Uterus (tissue), 3 donors: ENCODE measurements at regions not wholly inside any gene's neighbourhood (a gene's known extent, or its start where the extent isn't known, plus 50 kb on each side); places are given as distances from the start of the nearest gene placed in this dataset.

Experiments
- DNase-seq, 2 donors: peaks; one replicate each; pipeline ENCODE4 v3.0.0-alpha.2; 2019 to 2020
- H3K27ac ChIP-seq, 2 donors: fragments of 200-600 bp; sonication (generic); 1 replicate in 1 of 2; 2 replicates in 1 of 2; pipeline ENCODE4 v1.5.1; 2016 to 2018
- H3K27me3 ChIP-seq, 2 donors: fragments of 200-600 bp; sonication (generic); one replicate each; pipeline ENCODE4 v1.5.1; 2018 to 2019; ENCODE audit warnings: control low read depth in 1 of 2
- H3K36me3 ChIP-seq, 2 donors: fragments of 200-600 bp; sonication (generic); one replicate each; pipeline ENCODE4 v1.5.1; 2019; ENCODE audit warnings: control low read depth in 1 of 2
- H3K4me1 ChIP-seq, 2 donors: fragments of 200-600 bp; sonication (generic); one replicate each; pipeline ENCODE4 v1.5.1; 2018 to 2019; ENCODE audit warnings: control low read depth in 1 of 2
- H3K4me3 ChIP-seq, 2 donors: fragments of 200-600 bp; sonication (generic); 1 replicate in 1 of 2; 2 replicates in 1 of 2; pipeline ENCODE4 v1.5.1; 2018 to 2019; ENCODE audit warnings: mild to moderate bottlenecking in 1 of 2
- H3K9me3 ChIP-seq, 2 donors: fragments of 200-600 bp; sonication (generic); one replicate each; pipeline ENCODE4 v1.5.1; 2019; ENCODE audit warnings: control low read depth in 1 of 2
- POLR2A ChIP-seq, 2 donors: fragments of 450-650 bp; IDR thresholded peaks; one replicate each; pipeline ENCODE4 v1.6.1; 2016; ENCODE audit warnings: antibody characterized with exemption in 2 of 2, mild to moderate bottlenecking in 1 of 2, moderate library complexity in 1 of 2
- intact Hi-C: fragments of 100-400 bp; cut with DNase I; formaldehyde crosslinking; loops from one replicate; pipeline ENCODE4 v1.15.1; 2023; ENCODE audit warnings: low total_unique reads
- TF ChIP-seq, protein P1 (sequence below), 4 experiments: fragments of 200-600 bp in 2 of 4; fragments of 450-650 bp in 2 of 4; sonication (generic) in 2 of 4; IDR thresholded peaks; one replicate each; pipeline ENCODE4 v1.5.1; 2016 to 2019; ENCODE audit warnings: antibody characterized with exemption in 4 of 4, mild to moderate bottlenecking in 2 of 4, moderate library complexity in 1 of 4
- donor health status: DM: yes; HTN: yes; CAD: no.

DNA sequence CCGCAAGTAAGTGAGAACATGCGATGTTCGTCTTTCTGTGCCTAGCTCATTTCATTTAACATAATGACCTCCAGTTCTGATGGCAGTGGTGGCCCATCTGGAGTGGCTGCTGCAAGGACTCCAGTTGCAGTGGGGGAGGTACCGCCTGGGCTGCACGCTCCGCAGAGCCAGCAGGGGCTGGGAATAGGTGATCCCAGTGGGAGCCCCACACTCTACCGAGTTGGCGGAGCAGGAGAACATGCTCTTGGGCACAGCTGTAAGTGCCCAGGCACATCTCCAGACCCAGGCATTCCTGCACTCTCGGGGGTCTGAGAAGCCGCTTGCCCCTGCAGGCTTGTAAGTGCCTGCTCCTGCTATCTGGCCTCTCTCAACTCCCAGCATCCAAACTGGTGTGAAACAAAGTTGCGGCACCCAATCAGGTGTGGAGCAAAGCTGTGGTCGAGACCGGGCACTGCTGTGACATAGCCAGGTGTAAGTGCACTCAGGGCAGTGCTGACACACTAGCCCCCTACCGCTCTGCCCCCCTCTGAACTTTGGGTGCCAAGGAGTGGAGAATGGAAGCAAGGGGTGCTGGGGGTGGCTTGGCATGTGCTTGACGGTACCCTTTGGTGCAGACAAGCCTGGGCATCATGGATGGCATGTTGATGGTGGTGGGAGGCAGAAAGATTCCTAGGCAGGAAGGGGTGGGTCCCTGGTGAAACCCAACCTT, 130.2 kb downstream of the HTR1B start:
- no peaks in the 10 kb centered on the region for H3K36me3 ChIP-seq
- H3K27me3 ChIP-seq: no peaks in the 10 kb centered on the region
- intact Hi-C loops: no loop called here
- H3K4me1 ChIP-seq: no peaks in the 10 kb centered on the region
- H3K9me3 ChIP-seq: no peaks in the 10 kb centered on the region
- no peak overlapping the region for H3K27ac ChIP-seq
- TF ChIP-seq, protein P1, sequence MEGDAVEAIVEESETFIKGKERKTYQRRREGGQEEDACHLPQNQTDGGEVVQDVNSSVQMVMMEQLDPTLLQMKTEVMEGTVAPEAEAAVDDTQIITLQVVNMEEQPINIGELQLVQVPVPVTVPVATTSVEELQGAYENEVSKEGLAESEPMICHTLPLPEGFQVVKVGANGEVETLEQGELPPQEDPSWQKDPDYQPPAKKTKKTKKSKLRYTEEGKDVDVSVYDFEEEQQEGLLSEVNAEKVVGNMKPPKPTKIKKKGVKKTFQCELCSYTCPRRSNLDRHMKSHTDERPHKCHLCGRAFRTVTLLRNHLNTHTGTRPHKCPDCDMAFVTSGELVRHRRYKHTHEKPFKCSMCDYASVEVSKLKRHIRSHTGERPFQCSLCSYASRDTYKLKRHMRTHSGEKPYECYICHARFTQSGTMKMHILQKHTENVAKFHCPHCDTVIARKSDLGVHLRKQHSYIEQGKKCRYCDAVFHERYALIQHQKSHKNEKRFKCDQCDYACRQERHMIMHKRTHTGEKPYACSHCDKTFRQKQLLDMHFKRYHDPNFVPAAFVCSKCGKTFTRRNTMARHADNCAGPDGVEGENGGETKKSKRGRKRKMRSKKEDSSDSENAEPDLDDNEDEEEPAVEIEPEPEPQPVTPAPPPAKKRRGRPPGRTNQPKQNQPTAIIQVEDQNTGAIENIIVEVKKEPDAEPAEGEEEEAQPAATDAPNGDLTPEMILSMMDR (IDR thresholded peaks at IDR 0.05): no peak
- no peak for TF ChIP-seq POLR2A (IDR thresholded peaks at IDR 0.05)
- DNase-seq: no peak
- H3K4me3 ChIP-seq: no peak overlapping the region

DNA sequence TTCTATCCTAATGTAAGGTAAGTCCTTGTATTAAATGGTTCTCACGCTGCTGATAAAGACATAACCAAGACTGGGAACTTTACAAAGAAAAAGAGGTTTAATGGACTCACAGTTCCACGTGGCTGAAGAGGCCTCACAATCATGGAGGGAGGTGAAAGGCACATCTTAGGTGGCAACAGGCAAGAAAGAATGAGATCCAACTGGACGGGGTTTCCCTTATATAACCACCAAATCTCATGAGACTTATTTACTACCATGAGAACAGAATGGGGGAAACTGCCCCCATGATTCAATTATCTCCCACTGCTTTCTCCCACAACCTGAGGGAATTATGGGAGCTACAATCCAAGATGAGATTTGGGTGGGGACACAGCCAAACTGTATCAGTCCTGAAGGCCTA, 136.6 kb downstream of the HTR1B start:
- no peak for DNase-seq
- H3K4me1 ChIP-seq: no peaks in the 10 kb centered on the region
- no peak overlapping the region for H3K4me3 ChIP-seq
- H3K9me3 ChIP-seq: no peaks in the 10 kb centered on the region
- no peak overlapping the region for H3K27ac ChIP-seq
- no peaks in the 10 kb centered on the region for H3K36me3 ChIP-seq
- intact Hi-C loops: no loop called here
- no peak for TF ChIP-seq POLR2A (IDR thresholded peaks at IDR 0.05)
- TF ChIP-seq, protein P1 (IDR thresholded peaks at IDR 0.05): no peak
- H3K27me3 ChIP-seq: no peaks in the 10 kb centered on the region

DNA sequence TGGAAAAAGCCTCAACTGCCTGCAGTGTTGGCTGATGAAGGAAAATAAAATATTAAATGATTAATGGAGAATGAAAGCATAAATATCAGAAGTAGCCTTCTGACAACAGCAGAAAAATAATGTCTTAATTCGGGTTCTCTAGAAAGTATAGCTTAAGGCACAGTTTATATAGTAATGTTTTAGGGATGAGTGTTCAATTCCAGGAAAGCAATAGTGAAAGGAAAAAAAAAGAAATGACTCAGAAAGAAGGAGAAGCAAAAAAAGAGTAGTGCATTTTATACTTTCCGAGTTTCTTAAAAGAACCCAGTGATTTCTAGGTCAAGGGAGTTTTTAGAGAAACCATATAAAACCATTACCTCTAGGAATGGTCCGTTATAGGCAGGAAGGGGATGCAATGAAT, 137.3 kb downstream of the HTR1B start:
- TF ChIP-seq, protein P1 (IDR thresholded peaks at IDR 0.05): no peak
- TF ChIP-seq POLR2A (IDR thresholded peaks at IDR 0.05): no peak
- DNase-seq: no peak
- Histone ChIP-seq H3K4me1 (no peaks in the 10 kb centered on the region), H3K27ac (no peak overlapping the region), H3K4me3 (no peak overlapping the region), H3K36me3 (no peaks in the 10 kb centered on the region), H3K27me3 (no peaks in the 10 kb centered on the region), H3K9me3 (no peaks in the 10 kb centered on the region)
- intact Hi-C loops: no loop called here

DNA sequence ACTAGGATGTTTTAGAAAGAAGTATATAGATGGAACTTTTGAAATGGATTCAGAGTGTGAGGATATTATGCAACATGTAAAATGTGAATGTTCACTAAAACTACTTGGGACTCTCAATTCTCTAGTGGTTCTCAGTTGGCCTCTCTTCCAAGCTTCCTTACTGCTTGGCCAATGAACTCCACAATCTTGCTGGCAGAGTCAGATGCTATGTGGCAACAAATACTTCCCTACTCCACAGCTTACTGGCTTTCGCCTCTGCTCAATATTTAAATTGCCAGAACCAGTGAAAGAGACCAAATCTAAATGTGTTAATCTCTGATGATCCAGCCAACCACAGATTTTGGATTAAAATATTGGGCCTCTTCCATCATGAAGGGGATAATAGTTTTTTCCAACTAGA, 138.4 kb downstream of the HTR1B start:
- intact Hi-C loops: no loop called here
- no peak for DNase-seq
- Histone ChIP-seq H3K4me3 (no peak overlapping the region), H3K27ac (no peak overlapping the region), H3K27me3 (no peaks in the 10 kb centered on the region), H3K9me3 (no peaks in the 10 kb centered on the region), H3K4me1 (no peaks in the 10 kb centered on the region), H3K36me3 (no peaks in the 10 kb centered on the region)
- TF ChIP-seq, protein P1 (IDR thresholded peaks at IDR 0.05): no peak
- no peak for TF ChIP-seq POLR2A (IDR thresholded peaks at IDR 0.05)

DNA sequence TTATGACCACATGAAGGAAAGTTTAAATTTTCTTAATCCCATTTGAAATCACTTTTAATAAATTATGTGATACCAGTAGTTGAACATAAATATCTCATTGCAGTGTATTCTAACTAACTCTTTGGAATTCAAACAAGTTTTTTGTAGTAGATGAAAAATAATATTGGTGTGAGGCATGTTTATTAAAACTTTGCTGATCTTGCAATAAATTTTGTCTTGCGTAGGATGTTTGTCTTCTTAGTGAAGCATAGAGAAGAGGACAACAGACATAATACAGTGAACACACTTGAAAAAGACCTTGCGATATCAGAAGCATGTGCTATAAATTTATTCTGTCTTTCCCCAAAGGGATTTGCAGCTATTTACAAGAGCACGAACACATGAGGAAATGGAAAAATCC, 140.7 kb downstream of the HTR1B start:
- Histone ChIP-seq H3K27ac (no peak overlapping the region), H3K9me3 (no peaks in the 10 kb centered on the region), H3K27me3 (no peaks in the 10 kb centered on the region), H3K4me1 (no peaks in the 10 kb centered on the region), H3K36me3 (no peaks in the 10 kb centered on the region), H3K4me3 (no peak overlapping the region)
- TF ChIP-seq, protein P1 (IDR thresholded peaks at IDR 0.05): no peak
- TF ChIP-seq POLR2A (IDR thresholded peaks at IDR 0.05): no peak
- intact Hi-C loops: no loop called here
- DNase-seq: no peak
